GM12873 (cell line): ENCODE measurements at regions not wholly inside any gene's neighbourhood (a gene's known extent, or its start where the extent isn't known, plus 50 kb on each side); places are given as distances from the start of the nearest gene placed in this dataset.

ENCODE experiments used
- TF ChIP-seq, protein P1 (sequence below): IDR thresholded peaks from 2 replicates; pipeline ENCODE4 v1.5.1; 2012; ENCODE audit warnings: low read depth, mild to moderate bottlenecking, moderate library complexity, low read length, control low read depth; ENCODE audit not compliant: insufficient read depth; ENCODE audit errors: missing control alignments

DNA sequence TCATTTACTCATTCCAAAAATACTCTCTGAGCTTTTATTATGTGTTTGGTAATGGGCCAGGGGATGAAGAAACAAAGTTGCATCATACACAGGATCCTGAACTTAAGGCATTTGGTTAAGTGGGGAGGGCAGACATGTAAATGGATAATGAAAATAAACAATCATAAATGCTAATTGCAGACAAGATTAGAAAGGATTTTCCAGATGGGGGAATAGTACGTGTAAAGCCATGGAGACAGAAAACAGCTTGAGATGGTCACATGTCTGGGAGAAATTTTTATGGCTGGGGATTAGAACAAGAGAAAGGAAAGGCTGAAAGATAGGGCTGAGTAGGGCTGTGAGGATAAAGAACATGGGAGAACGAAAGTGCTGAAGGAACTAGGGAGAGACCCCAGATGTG is 534.3 kb upstream of the LARGE1 start:
- TF ChIP-seq, protein P1, sequence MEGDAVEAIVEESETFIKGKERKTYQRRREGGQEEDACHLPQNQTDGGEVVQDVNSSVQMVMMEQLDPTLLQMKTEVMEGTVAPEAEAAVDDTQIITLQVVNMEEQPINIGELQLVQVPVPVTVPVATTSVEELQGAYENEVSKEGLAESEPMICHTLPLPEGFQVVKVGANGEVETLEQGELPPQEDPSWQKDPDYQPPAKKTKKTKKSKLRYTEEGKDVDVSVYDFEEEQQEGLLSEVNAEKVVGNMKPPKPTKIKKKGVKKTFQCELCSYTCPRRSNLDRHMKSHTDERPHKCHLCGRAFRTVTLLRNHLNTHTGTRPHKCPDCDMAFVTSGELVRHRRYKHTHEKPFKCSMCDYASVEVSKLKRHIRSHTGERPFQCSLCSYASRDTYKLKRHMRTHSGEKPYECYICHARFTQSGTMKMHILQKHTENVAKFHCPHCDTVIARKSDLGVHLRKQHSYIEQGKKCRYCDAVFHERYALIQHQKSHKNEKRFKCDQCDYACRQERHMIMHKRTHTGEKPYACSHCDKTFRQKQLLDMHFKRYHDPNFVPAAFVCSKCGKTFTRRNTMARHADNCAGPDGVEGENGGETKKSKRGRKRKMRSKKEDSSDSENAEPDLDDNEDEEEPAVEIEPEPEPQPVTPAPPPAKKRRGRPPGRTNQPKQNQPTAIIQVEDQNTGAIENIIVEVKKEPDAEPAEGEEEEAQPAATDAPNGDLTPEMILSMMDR, result no peak

DNA sequence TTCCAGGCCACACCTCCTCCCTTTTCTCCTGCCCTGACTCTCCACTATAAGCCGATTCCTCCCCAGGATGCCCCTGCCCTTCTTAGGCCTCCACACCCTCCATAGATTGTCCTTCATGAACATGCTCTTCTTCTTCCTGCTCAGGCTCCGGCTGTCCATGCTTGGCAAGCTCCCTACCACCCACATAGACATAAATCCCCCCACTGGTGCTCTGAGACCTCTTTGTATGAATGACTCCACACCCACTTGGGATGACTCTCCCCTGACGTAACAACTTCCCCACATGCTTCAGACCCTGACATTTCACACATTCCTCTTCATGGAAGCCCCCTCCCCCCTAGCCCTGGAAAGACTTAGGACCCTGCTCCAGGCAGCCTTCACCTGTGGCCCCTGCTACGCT is 542.5 kb upstream of the LARGE1 start:
- TF ChIP-seq, protein P1, result no peak

DNA sequence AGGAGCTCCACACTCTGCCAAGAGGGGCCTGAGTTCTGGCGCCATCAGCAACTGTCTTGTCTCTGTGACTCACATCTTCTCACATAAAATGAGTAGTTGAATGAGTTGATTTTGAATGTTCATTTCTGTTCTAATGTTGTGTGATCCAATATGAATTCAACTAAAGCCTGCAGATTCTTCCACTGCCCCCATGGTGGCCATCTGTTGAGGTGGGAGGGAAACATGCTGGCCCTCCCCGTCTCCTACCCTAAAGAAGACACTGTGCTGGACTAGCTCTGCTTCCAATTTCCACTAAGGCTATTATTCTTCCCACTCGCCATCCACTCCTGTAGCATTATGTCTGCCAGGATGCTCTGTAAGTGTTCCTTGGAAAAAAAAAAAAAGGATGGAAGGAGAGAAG is 555.6 kb upstream of the LARGE1 start:
- TF ChIP-seq, protein P1, result no peak

DNA sequence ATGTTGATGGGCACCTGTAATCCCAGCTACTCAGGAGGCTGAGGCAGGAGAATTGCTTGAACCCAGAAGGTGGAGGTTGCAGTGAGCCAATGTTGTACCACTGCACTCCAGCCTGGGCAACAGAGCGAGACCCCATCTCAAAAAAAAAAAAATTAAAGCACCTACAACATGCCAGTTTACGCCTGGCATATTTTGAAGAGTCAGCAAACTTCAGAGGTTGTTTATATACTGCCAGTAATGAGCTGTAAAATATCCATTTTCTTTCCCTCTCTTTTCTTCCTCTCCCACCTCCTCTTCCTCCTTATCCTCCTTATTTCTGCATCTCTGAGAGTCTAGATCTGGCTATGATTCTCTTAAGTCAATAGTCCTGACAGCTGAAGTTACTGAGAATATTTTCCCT is 556.5 kb upstream of the LARGE1 start:
- TF ChIP-seq, protein P1, result no peak

DNA sequence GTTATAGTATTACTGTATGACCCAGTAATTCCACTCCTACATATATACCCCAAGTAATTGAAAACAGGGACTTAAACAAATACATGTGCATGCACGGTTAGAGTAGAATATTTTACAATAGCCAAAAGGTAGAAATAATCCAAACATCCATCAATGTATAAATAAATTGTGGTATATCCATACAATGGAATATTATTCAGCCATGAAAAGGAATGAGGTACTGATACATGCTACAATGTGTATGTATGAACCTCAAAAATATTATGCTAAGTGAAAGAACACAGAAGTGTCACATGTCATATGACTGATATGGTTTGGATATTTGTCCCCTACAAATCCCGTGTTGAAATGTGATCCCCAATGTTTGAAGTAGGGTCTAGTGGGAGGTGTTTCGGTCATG is 560.8 kb upstream of the LARGE1 start:
- TF ChIP-seq, protein P1, result no peak

DNA sequence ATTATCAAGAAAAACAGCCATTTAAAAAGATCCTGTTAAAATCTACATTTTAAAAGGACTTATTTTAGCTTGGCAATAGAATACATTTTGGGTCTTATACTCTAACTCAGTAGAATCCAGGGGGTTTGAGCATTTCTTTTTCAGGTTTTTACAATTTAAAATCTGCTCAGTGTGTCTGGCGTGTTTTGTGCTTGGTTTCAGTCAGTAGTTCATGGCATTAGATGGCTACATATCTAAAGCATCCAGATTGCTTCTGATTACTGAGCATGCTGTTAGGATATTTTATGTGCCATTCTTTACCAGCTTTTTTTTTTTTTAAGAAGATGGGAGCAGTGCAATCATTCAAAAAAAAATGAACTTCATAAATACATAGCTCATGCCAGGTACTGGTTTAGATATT is 566.1 kb upstream of the LARGE1 start:
- TF ChIP-seq, protein P1, result no peak

DNA sequence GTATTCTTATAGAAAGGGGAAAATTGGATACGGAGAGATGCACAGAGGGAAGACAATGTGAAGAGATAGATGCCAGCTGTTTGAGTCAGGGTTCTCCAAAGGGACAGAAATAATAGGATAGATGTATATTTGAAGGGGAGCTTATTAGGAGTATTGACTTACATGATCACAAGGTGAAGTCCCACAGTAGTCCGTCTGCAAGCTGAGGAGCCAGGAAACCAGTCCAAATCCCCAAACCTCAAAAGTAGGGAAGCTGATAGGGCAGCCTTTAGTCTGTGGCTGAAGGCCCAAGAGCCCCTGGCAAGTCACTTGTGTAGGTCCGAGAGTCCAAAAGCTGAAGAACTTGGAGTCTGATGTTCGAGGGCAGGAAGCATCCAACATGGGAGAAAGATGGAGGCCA is 569.6 kb upstream of the LARGE1 start:
- TF ChIP-seq, protein P1, result no peak
